H1 (cell line): ENCODE measurements at regions not wholly inside any gene's neighbourhood (a gene's known extent, or its start where the extent isn't known, plus 50 kb on each side); places are given as distances from the start of the nearest gene placed in this dataset.

Experiments
- CTBP2 ChIP-seq: IDR thresholded peaks from 2 replicates; pipeline ENCODE4 v1.7.0; 2011; ENCODE audit warnings: borderline replicate concordance, mild to moderate bottlenecking, moderate library complexity, mixed read lengths, low read length; ENCODE audit not compliant: insufficient read depth, insufficient read length
- SAP30 ChIP-seq: fragments of 300-600 bp; sonication (generic); IDR thresholded peaks from 2 replicates; pipeline ENCODE4 v1.7.1; 2012; ENCODE audit warnings: low read length, moderate library complexity, mild to moderate bottlenecking, inconsistent platforms; ENCODE audit not compliant: insufficient read depth, insufficient replicate concordance
- TCF12 ChIP-seq: IDR thresholded peaks from 2 replicates; pipeline ENCODE4 v1.6.1; 2011; ENCODE audit warnings: low read depth, mild to moderate bottlenecking, low read length

DNA sequence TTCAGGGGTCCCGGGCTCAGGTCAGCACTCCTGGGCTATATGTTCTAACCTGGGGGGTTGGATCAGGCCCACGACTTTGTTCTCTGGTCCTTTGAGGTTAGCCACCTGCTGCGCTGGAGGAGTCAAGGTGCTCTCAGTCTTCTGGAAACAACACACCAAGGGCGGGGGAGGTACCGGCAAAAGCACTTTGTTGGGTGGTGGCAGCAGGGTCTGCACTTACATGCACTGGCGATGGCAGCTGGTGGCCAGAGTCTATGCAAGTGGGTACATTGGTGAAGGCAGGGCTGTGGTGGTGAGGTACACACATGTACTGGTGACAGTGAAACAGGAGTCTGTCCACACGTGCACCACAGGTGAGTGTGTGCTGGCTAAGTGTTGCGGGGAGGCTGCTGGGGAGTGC lies 194.2 kb upstream of the MAGI2 start (continued):
- TF ChIP-seq CTBP2 (no peak), SAP30 (no peak), TCF12 (no peak)
